ENCODE measurements at regions not wholly inside any gene's neighbourhood (a gene's known extent, or its start where the extent isn't known, plus 50 kb on each side); places are given as distances from the start of the nearest gene placed in this dataset.

GRCh38 chr14:39880965-39881364, 448.7 kb upstream of the FBXO33 start:
- TF ChIP-seq POLR2A (IDR thresholded peaks at IDR 0.05) (no peak), CTCF (IDR thresholded peaks at IDR 0.05) (no peak)
- H3K9me3 ChIP-seq, result peaks cover 0 to 5% (median 0%) of the 10 kb centered on the region in 3 donors
- H3K36me3 ChIP-seq (replicated peaks in 1 of 2; ENCODE audit: insufficient read depth in 1 of 2, low read depth in 2 of 2), result no peaks in the 10 kb centered on the region
- DNase-seq (no peak), ATAC-seq (no peak)
- no peak overlapping the region for H3K27ac ChIP-seq
- no peaks in the 10 kb centered on the region for H3K27me3 ChIP-seq
- intact Hi-C loops (cut with DNase I), result no loop called here
- no peak overlapping the region for H3K4me3 ChIP-seq
- 27 to 28% methylated on average over 1 of the region's 1 CpG for WGBS, 2 donors
- no peaks in the 10 kb centered on the region for H3K4me1 ChIP-seq

DNA sequence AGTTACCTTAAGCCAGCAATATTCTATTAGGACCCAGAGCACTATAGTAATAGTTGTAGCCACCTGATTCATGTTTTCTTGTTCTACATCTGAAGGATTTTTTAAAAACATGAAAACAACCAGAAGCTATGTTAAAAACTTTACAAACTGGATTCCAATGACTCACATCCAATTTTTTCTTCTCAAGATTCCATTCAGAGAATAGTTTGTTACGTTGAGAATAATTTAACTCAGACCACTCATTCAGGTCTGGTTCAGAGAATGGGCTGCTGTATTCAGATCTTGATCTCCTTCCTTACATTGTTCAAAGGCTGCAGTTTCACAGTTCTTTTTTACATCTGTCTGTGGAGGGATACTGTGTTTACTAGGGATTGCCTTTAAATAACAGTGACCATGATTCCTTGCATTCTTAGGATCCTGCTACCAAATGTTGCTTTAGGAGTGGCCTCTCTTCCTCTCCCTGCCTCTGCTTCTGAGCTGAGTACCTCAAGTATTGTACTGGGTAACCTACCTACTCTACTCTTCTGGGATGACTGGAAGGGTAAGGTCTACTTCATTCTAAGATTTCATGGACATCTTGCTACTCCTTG, 448.0 kb upstream of the FBXO33 start:
- no peak for TF ChIP-seq CTCF (IDR thresholded peaks at IDR 0.05)
- no peak for TF ChIP-seq POLR2A (IDR thresholded peaks at IDR 0.05)
- 24 to 63% methylated on average over 1 of the region's 1 CpG for WGBS, 2 donors
- H3K4me3 ChIP-seq, result no peak overlapping the region
- ATAC-seq (no peak), DNase-seq (no peak)
- intact Hi-C loops (cut with DNase I), result no loop called here
- H3K9me3 ChIP-seq, result peaks cover 0 to 5% (median 0%) of the 10 kb centered on the region in 3 donors
- H3K4me1 ChIP-seq, result no peaks in the 10 kb centered on the region
- no peaks in the 10 kb centered on the region for H3K27me3 ChIP-seq
- no peaks in the 10 kb centered on the region for H3K36me3 ChIP-seq (replicated peaks in 1 of 2; ENCODE audit: insufficient read depth in 1 of 2, low read depth in 2 of 2)
- no peak overlapping the region for H3K27ac ChIP-seq

DNA sequence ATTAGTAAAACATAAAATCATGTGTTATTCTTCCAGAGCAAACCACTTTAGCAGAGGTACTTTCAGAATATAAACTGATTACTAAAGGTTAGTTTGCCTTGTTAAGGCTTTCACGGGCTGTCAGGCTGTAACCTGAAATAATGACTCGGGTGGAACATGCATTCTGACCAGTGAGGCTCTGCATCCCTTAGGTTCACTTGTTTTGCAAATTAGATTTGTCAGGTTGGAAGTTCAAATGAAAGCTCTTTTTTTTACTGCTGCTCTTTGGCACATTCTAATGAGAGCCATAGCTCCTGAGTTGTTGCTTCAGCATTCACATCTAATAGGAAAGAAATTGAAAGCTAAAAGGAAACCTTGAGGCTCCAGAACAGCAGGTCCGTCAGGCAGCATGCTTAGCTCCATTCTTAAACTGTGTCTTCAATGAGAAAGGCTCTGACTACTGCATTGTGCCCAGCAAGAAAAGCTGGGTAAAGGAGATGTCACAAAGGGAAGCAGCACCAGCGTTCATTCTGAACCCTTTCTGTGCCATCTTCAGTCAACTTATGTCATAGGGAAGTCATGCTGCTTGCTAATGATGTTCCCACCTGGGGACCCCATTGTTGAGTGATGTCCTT, 445.5 kb upstream of the FBXO33 start:
- Histone ChIP-seq H3K4me3 (no peak overlapping the region), H3K27ac (no peak overlapping the region), H3K9me3 (no peaks in the 10 kb centered on the region), H3K27me3 (no peaks in the 10 kb centered on the region), H3K36me3 (replicated peaks in 1 of 2; ENCODE audit: insufficient read depth in 1 of 2, low read depth in 2 of 2) (no peaks in the 10 kb centered on the region), H3K4me1 (no peaks in the 10 kb centered on the region)
- ATAC-seq (no peak), DNase-seq (no peak)
- 58 to 62% methylated on average over 4 of the region's 4 CpGs for whole genome bisulfite sequencing, 2 donors
- TF ChIP-seq CTCF (IDR thresholded peaks at IDR 0.05), result no peak
- TF ChIP-seq POLR2A (IDR thresholded peaks at IDR 0.05), result no peak
- intact Hi-C loops (cut with DNase I), result no loop called here

- Histone ChIP-seq H3K36me3 (replicated peaks in 1 of 2; ENCODE audit: insufficient read depth in 1 of 2, low read depth in 2 of 2) (no peaks in the 10 kb centered on the region), H3K27ac (peak overlapping the region in 1 of 4 donors; percentile 45), H3K9me3 (no peaks in the 10 kb centered on the region), H3K4me3 (no peak overlapping the region), H3K27me3 (no peaks in the 10 kb centered on the region), H3K4me1 (no peaks in the 10 kb centered on the region)
- intact Hi-C loops (cut with DNase I), result no loop called here
- no peak for DNase-seq
- no peak for TF ChIP-seq POLR2A (IDR thresholded peaks at IDR 0.05)
- TF ChIP-seq CTCF (IDR thresholded peaks at IDR 0.05), result no peak
- 55 to 76% methylated on average over 1 of the region's 1 CpG for WGBS, 2 donors
- no peak for ATAC-seq
These were observed 444.7 kb upstream of the FBXO33 start for GRCh38 chr14:39876916-39877315.

DNA sequence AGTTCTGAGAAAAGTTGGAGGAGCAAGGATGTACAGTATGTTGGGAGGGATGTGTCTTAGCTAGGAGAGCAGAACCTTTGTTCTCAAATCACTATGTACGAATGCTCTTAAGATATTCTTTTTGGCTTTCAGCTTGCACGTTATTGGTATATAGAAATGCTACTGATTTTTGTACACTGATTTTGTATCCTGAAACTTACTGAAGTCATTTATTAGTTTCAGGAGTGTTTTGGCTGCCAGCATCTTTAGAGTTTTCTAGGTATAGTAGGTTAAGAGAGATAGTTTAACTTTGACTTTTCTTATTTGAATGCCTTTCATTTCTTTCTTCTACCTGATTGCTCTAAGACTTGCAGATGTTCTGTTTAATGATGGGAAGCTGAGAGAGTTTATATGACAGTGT, 442.8 kb upstream of the FBXO33 start:
- ATAC-seq, result no peak
- H3K36me3 ChIP-seq (replicated peaks in 1 of 2; ENCODE audit: insufficient read depth in 1 of 2, low read depth in 2 of 2), result no peaks in the 10 kb centered on the region
- no peak overlapping the region for H3K27ac ChIP-seq
- intact Hi-C loops (cut with DNase I), result no loop called here
- DNase-seq, result no peak
- H3K4me3 ChIP-seq, result no peak overlapping the region
- TF ChIP-seq POLR2A (IDR thresholded peaks at IDR 0.05), result no peak
- no peak for TF ChIP-seq CTCF (IDR thresholded peaks at IDR 0.05)
- WGBS, 2 donors, result 67 to 79% methylated on average over 2 of the region's 2 CpGs
- H3K9me3 ChIP-seq, result no peaks in the 10 kb centered on the region
- no peaks in the 10 kb centered on the region for H3K27me3 ChIP-seq
- H3K4me1 ChIP-seq, result no peaks in the 10 kb centered on the region
